Hepatocyte (in vitro differentiated cells): ENCODE measurements at regions not wholly inside any gene's neighbourhood (a gene's known extent, or its start where the extent isn't known, plus 50 kb on each side); places are given as distances from the start of the nearest gene placed in this dataset.

Source experiments
- DNase-seq: peaks from one replicate; pipeline ENCODE4 v3.0.0-alpha.2; 2016; ENCODE audit warnings: low spot score
- H2AFZ ChIP-seq: fragments of 200-600 bp; sonication (generic); 2 replicates; pipeline ENCODE4 v1.6.0; 2016; ENCODE audit warnings: antibody characterized with exemption, mild to moderate bottlenecking
- H3K27ac ChIP-seq: fragments of 200-600 bp; sonication (generic); 2 replicates; pipeline ENCODE4 v1.5.1; 2016; ENCODE audit warnings: mild to moderate bottlenecking
- H3K27me3 ChIP-seq: fragments of 200-600 bp; sonication (generic); 2 replicates; pipeline ENCODE4 v1.6.1; 2016
- H3K36me3 ChIP-seq: fragments of 200-600 bp; sonication (generic); replicated peaks from 2 replicates; pipeline ENCODE4 v1.5.1; 2016; ENCODE audit warnings: low read depth; ENCODE audit not compliant: insufficient read depth
- H3K4me1 ChIP-seq: fragments of 200-600 bp; sonication (generic); 2 replicates; pipeline ENCODE4 v1.5.1; 2016; ENCODE audit warnings: mild to moderate bottlenecking, moderate library complexity; ENCODE audit not compliant: insufficient read depth
- H3K4me2 ChIP-seq: fragments of 200-600 bp; sonication (generic); 2 replicates; pipeline ENCODE4 v1.6.0; 2016
- H3K4me3 ChIP-seq: fragments of 200-600 bp; sonication (generic); 2 replicates; pipeline ENCODE4 v1.5.1; 2016; ENCODE audit warnings: mild to moderate bottlenecking
- H3K79me2 ChIP-seq: fragments of 200-600 bp; sonication (generic); 2 replicates; pipeline ENCODE4 v1.6.0; 2017; ENCODE audit warnings: mild to moderate bottlenecking
- H3K9me2 ChIP-seq: fragments of 200-600 bp; sonication (generic); replicated peaks from 2 replicates; pipeline ENCODE4 v1.6.0; 2017; ENCODE audit warnings: mild to moderate bottlenecking; ENCODE audit not compliant: insufficient read depth
- H3K9me3 ChIP-seq: fragments of 200-600 bp; sonication (generic); 2 replicates; pipeline ENCODE4 v1.5.1; 2016; ENCODE audit warnings: low read depth, mild to moderate bottlenecking
- H4K20me1 ChIP-seq: fragments of 200-600 bp; sonication (generic); 2 replicates; pipeline ENCODE4 v1.6.0; 2016; ENCODE audit warnings: mild to moderate bottlenecking; ENCODE audit not compliant: insufficient read depth, poor library complexity, severe bottlenecking
- CTCF ChIP-seq: fragments of 200-600 bp; sonication (generic); IDR thresholded peaks from 2 replicates; pipeline ENCODE4 v1.5.1; 2016; ENCODE audit warnings: antibody characterized with exemption, mild to moderate bottlenecking; ENCODE audit not compliant: poor library complexity
- EZH2 ChIP-seq: fragments of 200-600 bp; sonication (generic); IDR thresholded peaks from 2 replicates; pipeline ENCODE4 v1.6.1; 2016; ENCODE audit warnings: antibody characterized with exemption, mild to moderate bottlenecking, borderline replicate concordance
- EZH2phosphoT487 ChIP-seq: fragments of 200-600 bp; sonication (generic); IDR thresholded peaks from one replicate; pipeline ENCODE4 v1.6.1; 2018; ENCODE audit warnings: antibody characterized with exemption, mild to moderate bottlenecking, low read depth, moderate library complexity; ENCODE audit not compliant: unreplicated experiment, severe bottlenecking
- WGBS: methylation state at CpG from one replicate; pipeline ENCODE4 v1.1.6; 2016; ENCODE audit warnings: low lambda C conversion rate; ENCODE audit errors: missing lambda C conversion rate; 5-methylcytosine and 5-hydroxymethylcytosine counted together

GRCh38 chr2:109046925-109047508, 58.0 kb upstream of the EDAR start:
- H3K9me2 ChIP-seq: no peaks in the 10 kb centered on the region
- TF ChIP-seq EZH2phosphoT487 (no peak), EZH2 (no peak), CTCF (no peak)
- H3K27me3 ChIP-seq: no peaks in the 10 kb centered on the region
- no peaks in the 10 kb centered on the region for H3K36me3 ChIP-seq
- H3K4me1 ChIP-seq: peaks cover 9% of the 10 kb centered on the region
- H3K27ac ChIP-seq: no peak overlapping the region
- no peak overlapping the region for H3K4me3 ChIP-seq
- no peak overlapping the region for H2AFZ ChIP-seq
- no peaks in the 10 kb centered on the region for H3K79me2 ChIP-seq
- no peaks in the 10 kb centered on the region for H4K20me1 ChIP-seq
- DNase-seq: no peak
- WGBS: 86% methylated on average over 4 of the region's 4 CpGs
- H3K9me3 ChIP-seq: no peaks in the 10 kb centered on the region
- no peak overlapping the region for H3K4me2 ChIP-seq

GRCh38 chr2:109045505-109045904, 56.5 kb upstream of the EDAR start:
- peak overlapping the region; percentile 17 for H2AFZ ChIP-seq
- no peaks in the 10 kb centered on the region for H3K9me3 ChIP-seq
- no peaks in the 10 kb centered on the region for H3K27me3 ChIP-seq
- no peak overlapping the region for H3K4me2 ChIP-seq
- H3K4me1 ChIP-seq: peaks cover 9% of the 10 kb centered on the region
- H3K36me3 ChIP-seq: no peaks in the 10 kb centered on the region
- H3K79me2 ChIP-seq: no peaks in the 10 kb centered on the region
- no peak for TF ChIP-seq CTCF
- no peak for TF ChIP-seq EZH2phosphoT487
- no peak for TF ChIP-seq EZH2
- no peak overlapping the region for H3K4me3 ChIP-seq
- DNase-seq: no peak
- no peaks in the 10 kb centered on the region for H4K20me1 ChIP-seq
- WGBS: 65% methylated on average over 8 of the region's 9 CpGs
- no peak overlapping the region for H3K27ac ChIP-seq
- H3K9me2 ChIP-seq: no peaks in the 10 kb centered on the region

- no peaks in the 10 kb centered on the region for H3K9me2 ChIP-seq
- H3K9me3 ChIP-seq: no peaks in the 10 kb centered on the region
- DNase-seq: no peak
- TF ChIP-seq EZH2 (no peak), EZH2phosphoT487 (no peak), CTCF (no peak)
- H3K4me1 ChIP-seq: no peaks in the 10 kb centered on the region
- H3K79me2 ChIP-seq: no peaks in the 10 kb centered on the region
- H2AFZ ChIP-seq: no peak overlapping the region
- no peaks in the 10 kb centered on the region for H4K20me1 ChIP-seq
- no peak overlapping the region for H3K27ac ChIP-seq
- no peaks in the 10 kb centered on the region for H3K27me3 ChIP-seq
- H3K4me3 ChIP-seq: no peak overlapping the region
- H3K4me2 ChIP-seq: no peak overlapping the region
- no peaks in the 10 kb centered on the region for H3K36me3 ChIP-seq
- 81% methylated on average over 4 of the region's 4 CpGs for whole genome bisulfite sequencing
Measured at GRCh38 chr2:109038992-109039391, 50.0 kb upstream of the EDAR start.
